Adrenal gland (tissue), 5 donors: ENCODE measurements at regions not wholly inside any gene's neighbourhood (a gene's known extent, or its start where the extent isn't known, plus 50 kb on each side); places are given as distances from the start of the nearest gene placed in this dataset.

ENCODE experiments used
- POLR2A ChIP-seq, 2 donors: fragments of 450-650 bp; IDR thresholded peaks; one replicate each; pipeline ENCODE4 v1.6.1; 2017; ENCODE audit warnings: antibody characterized with exemption in 2 of 2, mild to moderate bottlenecking in 2 of 2, moderate library complexity in 1 of 2
- TF ChIP-seq, protein P1 (sequence below), 6 experiments: fragments of 450-650 bp in 4 of 6; fragments of 200-600 bp in 2 of 6; sonication (generic) in 1 of 6; IDR thresholded peaks; 1 replicate in 5 of 6; 2 replicates in 1 of 6; pipeline versions ENCODE4 v1.5.1 to v1.8.0; 2016 to 2021; ENCODE audit warnings: antibody characterized with exemption in 6 of 6, mild to moderate bottlenecking in 2 of 6, moderate library complexity in 1 of 6
- donor health status: DM: no; HTN: no; CAD: no.

DNA sequence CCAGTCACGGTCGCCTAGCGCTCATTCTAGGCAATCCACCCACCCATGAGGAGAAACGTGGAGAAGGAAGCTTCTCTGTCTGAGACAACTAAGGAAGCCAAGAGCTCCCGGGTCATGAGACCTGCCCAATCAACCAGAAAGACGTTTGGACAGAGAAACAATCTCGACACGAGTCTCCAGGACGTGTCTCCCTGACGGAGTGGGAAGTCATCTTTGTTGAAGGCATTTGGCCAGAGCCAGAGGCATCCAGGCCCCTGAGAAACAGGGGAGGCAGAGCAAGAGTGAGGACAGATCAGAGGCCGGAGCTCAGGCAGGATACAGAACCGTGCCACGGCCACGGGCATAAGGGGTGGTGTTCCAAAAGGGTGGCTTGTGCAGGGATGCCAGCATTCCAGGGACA lies 479.0 kb downstream of the SPATA31A7 start:
- TF ChIP-seq, protein P1, sequence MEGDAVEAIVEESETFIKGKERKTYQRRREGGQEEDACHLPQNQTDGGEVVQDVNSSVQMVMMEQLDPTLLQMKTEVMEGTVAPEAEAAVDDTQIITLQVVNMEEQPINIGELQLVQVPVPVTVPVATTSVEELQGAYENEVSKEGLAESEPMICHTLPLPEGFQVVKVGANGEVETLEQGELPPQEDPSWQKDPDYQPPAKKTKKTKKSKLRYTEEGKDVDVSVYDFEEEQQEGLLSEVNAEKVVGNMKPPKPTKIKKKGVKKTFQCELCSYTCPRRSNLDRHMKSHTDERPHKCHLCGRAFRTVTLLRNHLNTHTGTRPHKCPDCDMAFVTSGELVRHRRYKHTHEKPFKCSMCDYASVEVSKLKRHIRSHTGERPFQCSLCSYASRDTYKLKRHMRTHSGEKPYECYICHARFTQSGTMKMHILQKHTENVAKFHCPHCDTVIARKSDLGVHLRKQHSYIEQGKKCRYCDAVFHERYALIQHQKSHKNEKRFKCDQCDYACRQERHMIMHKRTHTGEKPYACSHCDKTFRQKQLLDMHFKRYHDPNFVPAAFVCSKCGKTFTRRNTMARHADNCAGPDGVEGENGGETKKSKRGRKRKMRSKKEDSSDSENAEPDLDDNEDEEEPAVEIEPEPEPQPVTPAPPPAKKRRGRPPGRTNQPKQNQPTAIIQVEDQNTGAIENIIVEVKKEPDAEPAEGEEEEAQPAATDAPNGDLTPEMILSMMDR (IDR thresholded peaks at IDR 0.05) = no peak
- no peak for TF ChIP-seq POLR2A (IDR thresholded peaks at IDR 0.05)
